ENCODE measurements at regions not wholly inside any gene's neighbourhood (a gene's known extent, or its start where the extent isn't known, plus 50 kb on each side); places are given as distances from the start of the nearest gene placed in this dataset.
"Not testable (repeated sequence)": the region's sequence is repeated elsewhere in the genome, so short reads cannot be mapped to it uniquely, and the experiment has no call there.

DNA sequence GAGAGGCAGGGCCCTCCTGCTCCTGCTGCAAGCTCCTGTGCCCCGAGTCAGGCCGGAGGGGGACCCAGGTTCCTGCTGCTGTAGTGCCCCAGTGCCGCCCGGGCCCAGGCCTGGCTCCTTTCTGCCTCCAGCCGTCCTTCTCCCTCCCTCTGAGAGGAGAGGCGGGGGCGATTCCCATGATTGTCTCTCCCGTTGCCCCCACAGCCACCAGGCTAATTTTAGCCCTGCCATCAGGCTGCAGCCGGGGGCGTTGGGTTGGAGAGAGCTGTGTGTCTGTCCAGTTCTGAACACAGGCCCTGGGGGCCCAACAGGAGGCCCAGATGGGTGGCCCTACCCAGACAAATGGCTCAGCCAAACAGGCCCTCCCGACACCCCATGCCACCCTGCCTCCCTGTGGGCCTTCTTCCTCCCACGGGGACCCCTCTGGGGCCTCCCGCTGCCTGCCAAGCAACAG is 214.8 kb downstream of the TBC1D2B start:
- DNase-seq (ENCODE audit: low spot score), result no peak

DNA sequence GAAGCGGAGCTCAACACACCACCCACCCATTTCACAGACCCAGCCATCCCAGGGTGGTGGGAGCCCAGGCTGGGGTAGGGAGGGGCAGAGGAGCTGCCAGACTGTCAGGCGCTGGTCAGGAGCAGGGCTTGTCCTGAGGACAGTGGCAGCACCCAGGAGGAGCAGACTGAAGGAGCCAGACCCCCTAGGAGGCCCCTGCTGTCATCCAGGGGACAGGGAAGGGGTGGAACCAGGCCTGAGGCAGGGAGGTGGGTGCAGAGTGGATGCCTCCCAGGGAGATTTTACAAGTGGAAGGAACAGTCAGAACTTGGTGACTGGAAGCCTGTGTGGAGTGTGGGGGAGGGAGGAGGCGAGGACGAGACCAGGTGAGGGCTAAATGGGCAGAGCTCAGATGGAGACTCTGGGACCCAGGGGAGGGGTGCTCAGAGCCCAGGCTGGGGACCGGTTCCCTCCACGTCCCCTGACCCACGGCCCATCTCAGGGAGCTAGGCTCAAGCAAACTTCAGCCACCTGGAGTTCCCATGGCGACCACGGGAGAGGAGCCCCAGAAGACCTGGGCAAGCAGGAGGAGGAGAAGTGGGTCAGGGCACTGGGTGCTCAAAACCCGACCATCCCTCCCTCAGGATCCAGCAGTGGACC is 215.4 kb downstream of the TBC1D2B start:
- DNase-seq (ENCODE audit: low spot score), result not testable (repeated sequence)

DNA sequence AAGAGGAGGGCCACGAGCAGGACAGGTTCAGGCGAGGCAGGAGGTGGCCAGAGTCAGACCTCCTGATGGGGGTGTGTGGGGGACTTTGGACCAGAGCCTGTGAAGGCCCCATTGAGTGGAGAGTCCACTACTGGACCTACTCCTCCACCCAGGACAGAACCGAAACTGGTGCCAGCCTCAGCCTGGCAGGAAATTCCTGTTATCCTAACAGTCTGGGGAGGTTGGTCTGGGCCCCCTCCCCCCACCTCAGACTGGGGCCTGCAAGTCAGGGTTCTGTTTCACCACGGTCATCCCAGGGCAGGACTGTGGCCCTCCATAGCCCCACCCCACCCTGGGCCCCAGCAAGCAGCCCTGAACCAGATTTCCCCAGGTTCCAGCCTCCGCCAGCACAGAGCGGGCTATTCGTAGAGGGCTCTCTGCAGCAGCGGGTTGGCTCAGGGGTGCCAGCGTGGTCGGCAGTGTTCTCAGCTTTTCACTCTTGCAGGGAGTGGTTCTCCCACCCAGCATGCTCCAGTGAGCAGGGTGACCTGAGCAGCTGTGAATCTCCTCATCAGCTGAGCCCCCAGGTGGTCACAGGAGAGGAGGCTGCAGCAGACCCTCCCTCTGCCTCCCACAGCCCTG is 217.3 kb downstream of the TBC1D2B start:
- no peak for DNase-seq (ENCODE audit: low spot score)

DNA sequence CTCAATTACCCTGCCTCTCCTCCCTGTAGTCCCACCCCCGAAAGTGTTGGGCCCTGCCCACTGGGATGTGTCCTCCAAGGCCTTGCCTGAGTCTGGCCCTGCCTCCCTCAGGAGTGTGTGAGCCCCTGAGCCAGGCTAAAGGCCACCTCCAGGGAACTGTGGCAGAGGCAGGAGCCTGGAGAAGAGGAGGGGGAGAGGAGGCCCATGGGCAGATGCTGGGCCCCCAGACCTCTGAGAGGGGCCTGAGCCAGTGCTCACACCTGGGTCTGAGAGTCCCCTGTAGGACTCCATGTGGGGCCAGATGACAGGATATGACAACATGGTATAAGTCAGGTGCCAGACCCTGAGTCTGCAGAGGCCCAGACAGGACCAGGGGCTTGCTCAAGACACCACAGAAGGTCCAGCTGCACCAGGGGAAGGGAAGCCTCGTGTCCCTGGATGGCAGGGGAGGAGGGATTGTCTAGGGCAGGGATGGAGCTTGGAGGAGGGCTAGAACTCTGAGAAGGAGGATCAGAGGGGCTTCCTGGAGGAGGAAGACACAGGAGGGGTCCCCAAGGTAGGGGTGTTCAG is 217.9 kb downstream of the TBC1D2B start:
- no peak for DNase-seq (ENCODE audit: low spot score)

DNA sequence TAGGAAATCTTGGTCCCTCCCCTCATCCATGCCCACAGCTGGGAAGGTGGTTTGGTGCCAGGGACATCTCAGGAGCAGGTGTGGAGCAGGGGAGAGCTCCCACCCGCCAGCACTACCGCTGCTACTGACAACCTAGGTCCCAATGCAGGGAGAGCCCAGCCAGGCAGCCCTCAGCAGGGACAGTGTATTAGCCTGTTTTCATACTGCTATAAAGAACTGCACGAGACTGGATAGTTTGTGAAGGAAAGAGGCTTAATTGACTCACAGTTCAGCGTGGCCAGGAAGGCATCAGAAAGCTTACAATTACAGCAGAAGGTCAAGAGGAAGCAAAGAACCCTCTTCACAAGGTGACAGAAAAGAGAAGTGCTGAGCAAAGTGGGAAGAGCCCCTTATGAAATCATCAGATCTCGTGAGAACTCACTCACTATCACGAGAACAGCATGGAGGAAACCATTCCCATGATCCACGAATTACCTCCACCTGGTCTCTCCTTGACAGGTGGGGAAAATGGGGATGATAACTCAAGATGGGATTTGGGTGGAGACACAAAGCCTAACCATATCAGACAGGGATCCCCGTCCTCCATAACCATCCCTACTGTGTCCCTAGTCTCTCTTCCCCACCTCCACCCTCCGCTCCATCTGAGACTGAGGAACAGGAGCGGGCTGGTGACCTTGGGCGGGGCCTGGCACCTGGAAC is 218.6 kb downstream of the TBC1D2B start:
- no peak for DNase-seq (ENCODE audit: low spot score)

DNA sequence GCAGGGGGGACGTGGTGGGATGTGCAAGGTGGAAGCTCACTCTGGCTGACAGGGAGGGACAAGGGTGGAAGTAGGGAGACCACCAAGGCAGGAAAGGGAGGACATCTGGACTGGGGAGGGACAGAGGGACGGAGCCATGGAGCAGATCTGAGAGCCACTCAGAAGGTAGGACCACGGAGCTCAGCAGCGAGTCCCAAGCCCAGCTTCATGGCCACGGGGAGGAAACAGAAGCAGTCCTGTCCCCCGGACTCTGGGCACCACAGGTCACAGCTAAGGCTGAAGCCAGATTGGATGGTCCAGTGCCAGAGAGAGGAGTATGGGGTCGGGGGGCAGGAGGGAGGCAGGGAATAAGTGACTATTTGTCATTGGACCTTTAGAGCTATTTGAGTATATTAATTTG is 220.1 kb downstream of the TBC1D2B start:
- no peak for DNase-seq (ENCODE audit: low spot score)

DNA sequence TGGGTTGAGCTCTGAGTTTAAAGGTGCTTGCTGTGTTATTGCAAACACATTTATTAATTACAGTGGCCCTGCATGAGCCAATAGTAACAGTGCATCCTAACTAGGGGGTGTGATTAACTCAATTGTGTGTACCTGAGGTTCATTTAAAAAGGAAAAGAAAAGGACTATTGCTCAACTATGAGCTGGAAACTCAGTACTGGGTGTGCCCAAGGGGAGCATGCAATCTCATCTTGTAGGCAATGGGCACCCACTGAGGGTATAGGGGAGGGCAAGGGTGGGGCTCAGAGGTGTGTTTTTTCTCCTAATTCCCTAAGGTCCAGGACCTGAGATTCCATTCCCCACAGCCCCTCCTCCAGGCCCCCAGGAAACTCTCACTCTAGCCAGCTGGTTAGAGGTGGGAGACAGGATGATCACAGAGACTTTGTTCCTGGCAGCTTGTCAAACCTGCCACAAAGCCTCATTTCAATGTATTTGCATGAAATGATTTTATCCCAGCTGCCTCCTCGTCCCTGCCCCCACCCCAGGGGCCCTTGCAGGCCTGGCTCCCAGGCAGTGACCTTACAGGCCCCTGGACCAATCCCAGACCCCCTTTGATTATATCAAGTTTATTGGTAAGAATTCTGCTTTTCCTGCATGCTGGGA is 220.7 kb downstream of the TBC1D2B start:
- no peak for DNase-seq (ENCODE audit: low spot score)

DNA sequence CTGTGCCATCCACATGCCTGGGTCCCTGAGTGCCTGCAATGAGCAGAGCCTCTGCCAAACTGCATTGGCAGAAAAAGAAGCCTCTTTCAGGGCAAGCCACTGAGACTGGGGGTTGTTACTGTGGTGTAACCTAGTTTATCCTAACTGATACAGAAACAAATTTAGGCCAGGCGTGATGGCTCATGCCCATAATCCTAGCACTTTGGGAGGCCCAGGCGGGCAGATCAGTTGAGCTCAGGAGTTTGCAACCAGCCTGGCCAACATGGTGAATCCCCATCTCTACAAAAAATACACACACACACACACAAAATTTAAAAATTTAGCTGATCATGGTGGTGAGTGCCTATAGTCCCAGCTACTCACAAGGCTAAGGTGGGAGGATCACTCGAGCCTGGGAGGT is 221.6 kb downstream of the TBC1D2B start:
- no peak for DNase-seq (ENCODE audit: low spot score)

DNA sequence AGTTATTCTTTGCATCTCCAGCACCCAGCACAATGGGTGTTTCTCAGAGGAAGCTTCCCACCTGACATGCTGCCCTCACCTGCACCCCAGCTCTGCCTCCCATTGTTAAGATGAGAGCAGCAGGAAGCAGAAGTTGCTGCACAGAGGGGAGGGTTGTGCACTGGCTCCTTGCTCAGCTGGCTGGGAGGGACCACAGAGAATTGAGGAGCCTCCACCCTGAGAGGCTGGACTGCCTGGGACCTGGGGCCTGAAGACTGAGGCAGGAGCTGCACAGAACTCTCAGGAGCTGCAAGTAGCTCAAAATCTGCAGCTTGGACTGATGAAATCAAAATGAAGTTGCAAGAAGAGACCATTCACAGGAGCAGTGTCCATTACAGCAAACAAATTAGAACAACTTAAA is 222.3 kb upstream of the LINGO1 start:
- DNase-seq (ENCODE audit: low spot score), result no peak

DNA sequence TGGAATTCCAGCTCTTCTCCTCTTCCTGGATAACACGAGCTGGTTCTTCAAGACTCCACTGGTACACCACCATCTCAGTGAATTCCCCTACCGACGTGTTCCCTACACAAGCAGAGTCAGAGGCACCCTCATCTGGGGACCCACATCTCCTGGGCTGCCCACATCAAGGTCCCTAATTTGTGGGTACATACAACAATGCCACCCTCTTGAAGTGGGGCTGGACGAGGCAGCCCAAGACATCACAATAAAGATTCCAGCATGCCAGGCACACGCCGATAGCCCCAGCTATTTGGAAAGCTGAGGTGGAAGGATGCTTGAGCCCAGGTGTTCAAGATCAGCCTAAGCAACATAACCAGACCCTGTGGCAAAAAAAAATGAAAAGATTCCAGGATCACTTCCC is 221.2 kb upstream of the LINGO1 start:
- DNase-seq (ENCODE audit: low spot score), result no peak

DNA sequence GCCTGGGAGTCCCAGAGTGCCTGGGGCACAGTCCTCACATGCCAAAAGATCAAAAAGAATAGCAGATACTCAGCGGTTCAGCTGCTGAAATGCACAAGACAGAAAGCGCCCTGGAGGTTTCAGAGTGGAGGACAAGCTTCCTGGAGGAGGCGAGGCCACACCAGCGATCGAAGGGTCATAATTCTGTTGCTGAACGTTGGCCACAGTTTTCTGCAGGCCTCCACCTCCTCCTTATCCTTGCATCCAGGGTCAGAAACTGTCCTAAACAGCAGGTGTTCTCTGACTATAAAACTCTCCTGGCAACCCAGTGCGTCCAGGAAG is 220.3 kb upstream of the LINGO1 start:
- no peak for DNase-seq (ENCODE audit: low spot score)

DNA sequence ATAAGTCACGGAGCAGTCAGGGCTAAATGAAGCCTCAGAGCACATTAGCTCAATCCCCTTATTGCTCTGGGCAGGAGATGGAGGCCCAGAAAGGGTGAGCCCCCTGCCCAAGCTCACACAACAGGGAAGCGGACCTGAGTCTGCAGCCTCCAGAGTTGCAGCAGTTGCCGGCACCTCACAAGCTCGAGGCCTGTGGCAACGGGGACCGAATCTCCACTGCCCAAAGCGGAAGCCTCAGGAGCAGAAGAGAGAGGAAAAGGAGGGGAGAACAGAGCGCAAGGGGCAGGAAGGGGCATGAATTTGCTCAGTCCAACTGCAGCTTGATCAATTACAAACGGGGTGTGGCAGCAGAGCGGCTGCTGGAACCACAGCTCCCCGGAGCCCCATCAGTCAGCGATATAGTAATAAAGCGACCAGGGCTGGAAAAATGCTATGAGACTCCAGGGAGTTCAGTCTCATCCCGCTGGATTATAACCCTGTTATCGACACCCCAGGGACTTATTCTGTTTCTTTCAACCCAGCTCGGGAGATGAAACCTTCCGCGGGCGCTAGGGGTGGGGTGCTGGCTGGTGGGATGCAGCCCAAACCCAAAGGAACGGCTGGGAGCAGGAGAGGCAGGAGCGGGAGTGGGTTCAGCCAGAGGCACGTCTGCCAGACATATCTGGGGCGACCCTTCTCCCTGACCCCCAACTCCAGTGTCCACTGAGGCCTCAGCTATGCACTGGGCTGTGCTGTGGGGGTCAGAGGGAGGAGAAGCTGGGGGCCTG is 219.7 kb upstream of the LINGO1 start:
- DNase-seq (ENCODE audit: low spot score), result no peak

DNA sequence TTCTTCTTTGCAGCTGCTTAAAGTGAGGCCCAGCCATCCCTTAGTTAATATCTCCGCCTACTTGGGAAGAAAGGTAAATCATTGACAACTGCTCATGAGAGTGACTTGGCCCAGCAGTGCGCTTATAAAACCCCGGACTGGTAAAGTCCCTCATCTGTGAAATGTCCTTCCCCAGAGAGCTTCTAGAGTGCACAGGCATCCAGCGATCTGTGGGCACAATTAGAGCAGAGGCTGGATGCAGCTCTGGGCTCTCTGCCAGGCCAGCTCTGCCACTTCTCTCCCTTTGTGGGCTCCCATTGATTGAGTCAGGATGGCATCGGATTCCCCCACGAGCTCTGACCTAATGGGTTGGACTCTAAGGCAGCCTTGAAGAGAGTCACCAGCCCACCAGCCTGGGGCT is 219.0 kb upstream of the LINGO1 start:
- DNase-seq (ENCODE audit: low spot score), result no peak

DNA sequence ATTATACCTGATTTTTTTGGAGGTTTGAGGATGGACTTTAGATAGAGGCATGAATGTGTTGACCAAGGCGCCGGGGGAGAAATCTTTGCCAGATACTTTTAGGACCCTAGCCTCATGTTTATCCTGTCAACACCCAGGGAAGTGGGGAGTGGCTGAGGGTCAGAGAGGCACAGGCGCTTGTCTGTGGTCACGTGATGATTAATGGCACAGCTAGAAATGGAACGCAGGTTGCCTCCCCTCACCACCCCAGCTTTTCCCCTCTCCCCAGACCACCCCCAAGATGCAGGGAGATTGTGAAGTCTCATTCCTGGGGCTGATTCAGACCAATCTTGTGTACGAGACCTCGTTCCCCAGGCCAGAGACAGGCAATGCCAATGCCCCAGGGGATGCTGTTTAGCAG is 218.4 kb upstream of the LINGO1 start:
- no peak for DNase-seq (ENCODE audit: low spot score)

DNA sequence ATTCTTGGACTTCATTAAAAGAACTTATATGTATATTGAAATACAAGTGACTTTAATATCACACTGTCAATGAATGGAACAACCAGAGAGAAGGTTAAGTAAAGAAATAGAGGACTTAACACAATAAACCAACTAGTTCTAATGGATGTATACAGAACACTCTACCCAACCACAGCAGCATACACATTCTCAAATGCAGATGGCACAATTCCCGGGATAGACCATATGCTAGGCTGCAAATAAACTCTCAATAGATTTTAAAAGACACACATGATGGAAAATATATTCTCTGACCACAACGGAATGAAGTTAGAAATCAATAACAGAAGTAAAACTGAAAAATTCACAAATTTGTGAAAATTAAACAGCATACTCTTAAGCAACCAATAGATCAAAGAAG is 214.3 kb upstream of the LINGO1 start:
- no peak for DNase-seq (ENCODE audit: low spot score)

DNA sequence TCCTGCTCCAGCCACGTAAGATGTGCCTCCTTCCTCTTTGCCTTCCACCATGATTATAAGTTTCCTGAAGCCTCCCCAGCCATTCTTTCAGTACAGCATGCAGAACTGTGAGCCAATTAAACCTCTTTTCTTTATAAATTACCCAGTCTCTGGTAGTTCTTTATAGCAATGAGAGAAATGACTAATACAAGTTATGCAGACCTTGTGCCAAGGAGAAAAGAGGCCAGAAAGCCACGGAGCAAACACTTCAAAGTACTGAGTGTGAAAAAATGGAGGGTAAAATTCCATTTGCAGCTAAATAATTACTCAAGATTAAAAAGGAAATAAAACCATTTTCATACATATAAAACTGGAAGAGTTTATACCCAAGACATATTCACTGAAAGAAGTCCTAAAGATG is 213.6 kb upstream of the LINGO1 start:
- DNase-seq (ENCODE audit: low spot score), result no peak

DNA sequence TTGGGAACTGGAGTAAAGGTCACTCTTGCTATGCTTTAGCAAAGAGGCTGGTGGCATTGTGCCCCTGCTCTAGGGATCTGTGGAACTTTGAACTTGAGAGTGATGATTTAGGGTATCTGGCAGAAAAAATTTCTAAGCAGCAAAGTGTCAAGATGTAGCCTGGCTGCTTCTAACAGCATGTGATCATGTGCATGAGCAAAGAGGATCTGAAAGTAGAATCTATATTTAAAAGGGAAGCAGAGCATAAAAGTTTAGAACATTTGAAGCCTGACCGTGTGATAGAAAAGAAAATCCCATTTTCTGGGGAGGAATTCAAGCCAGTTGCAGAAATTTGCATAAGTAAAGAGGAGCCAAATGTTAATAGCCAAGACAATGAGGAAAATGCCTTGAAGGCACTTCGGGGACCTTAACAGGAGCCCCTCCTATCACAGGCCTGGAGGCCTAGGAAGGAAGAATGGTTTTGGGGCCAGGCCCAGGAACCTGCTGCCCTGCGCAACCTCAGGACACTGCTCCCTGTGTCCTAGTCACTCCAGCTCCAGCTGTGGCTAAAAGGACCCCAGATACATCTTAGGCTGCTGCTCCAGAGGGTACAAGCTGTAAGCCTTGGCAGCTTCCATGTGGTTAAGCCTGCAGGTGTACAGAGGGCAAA is 212.2 kb upstream of the LINGO1 start:
- no peak for DNase-seq (ENCODE audit: low spot score)

DNA sequence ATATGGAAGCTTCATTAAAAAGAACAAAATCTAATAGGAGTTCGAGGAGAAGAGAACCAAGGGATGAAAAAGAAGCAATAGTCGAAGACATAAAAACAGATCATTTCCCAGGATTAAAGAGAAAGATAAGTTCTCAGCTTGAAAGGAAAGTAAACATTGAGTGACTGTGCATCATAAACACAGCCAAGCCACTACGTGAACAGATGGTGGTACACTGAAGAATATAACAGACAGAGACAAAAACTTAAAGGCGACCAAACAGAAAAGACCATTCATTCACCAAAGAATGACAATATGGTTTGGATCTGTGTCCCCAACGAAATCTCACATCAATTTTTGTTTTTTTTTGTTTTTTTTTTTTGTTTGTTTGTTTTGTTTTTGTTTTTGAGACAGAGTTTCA is 210.8 kb upstream of the LINGO1 start:
- no peak for DNase-seq (ENCODE audit: low spot score)

DNA sequence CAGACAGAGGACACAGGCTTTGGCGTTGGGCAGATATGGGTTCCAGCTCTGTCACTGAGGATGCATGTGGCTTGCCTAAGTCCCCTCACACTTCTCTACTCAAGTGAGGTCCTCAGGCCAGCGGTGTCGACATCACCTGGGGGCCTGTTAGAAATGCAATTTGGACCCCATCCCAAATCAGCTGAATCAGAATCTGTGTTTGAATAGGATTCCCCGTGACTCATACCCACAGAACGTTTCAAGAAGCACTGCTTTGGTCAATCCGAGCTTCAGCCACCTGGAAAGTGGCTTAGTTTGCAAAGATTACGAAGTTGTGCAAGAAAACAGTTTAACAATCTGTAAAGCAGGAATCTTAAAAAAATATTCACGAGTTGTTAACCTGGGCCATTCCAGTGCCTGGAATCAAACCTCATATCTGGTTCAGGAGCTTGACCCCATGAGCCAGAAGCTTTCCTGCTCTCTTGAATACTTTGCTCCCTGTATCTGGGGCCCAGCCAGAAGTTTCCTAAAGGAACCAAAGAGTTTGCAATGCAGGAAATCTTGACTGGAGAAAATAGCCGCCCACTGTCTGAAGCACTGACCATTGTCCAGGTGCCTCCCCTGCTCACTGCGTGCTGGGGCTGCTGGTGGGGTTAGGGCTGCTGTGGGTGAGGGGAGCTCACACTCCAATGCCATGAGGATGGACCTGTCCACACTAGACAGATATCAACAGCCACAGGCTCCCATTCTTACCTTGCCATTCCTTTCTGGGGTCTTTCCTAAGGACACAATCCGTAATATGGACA is 208.5 kb upstream of the LINGO1 start:
- no peak for DNase-seq (ENCODE audit: low spot score)

DNA sequence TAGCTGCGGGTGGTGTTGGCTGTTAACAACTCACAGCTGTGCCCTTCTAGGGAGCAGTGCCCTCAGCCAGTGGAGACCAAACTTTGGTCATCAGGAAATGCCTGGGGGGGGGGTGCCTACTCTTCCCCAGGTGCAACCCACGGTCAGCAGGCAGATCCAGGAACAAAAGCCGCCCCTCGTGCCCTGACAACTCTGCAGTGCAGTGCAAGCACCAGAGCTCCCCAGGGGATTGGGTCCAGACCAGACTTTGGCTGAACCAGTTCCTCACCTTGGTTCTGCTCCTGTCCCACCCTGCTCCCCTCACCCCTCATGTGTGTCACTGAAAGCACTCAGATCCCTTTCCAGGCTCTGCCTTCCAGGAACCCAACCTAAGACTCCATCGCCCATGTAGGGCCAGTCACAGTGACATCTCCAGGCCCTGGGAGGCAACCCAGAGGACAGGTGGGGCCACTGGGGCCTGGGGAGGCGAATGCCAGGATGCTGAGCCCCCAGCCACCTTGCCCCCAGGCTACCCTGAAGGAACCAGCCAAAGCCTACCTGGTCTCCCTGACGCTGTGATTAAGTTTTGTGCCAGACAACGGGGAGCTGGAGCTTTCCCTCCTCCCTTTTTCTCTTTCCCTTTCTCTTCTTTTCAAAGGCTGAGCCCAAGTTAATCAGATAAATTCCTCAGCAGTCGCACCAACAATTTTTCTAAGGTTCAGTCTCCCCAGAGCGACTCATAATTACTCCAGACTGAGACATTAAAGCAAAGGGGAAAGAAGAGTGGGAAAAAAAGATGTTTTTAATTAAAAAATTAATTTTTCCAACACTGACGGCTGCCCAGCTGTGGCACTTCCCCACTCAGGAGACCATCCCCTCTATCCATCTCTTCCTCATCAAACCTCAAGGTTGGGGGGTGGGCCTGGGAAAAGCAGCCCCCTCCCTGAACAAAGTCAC is 207.5 kb upstream of the LINGO1 start:
- DNase-seq (ENCODE audit: low spot score), result no peak
